PC-3 (cell line): ENCODE measurements at regions not wholly inside any gene's neighbourhood (a gene's known extent, or its start where the extent isn't known, plus 50 kb on each side); places are given as distances from the start of the nearest gene placed in this dataset.
A peak's percentile ranks its signal among the peaks of the same experiment; 100 is the strongest.

ENCODE experiments used
- ATAC-seq: fragments of 200-7000 bp; cut with Tn5 transposase; 2 replicates; pipeline ENCODE4 v1.9.1; 2020; ENCODE audit warnings: mild to moderate bottlenecking, moderate library complexity
- BruUV-seq: library from RNA; stranded (reverse); fragments of 400-500 nt; replicated peaks from 2 replicates; lab custom pipeline; 2021; lab: Mats Ljungman, UMichigan
- CTCF ChIA-PET: fragments of 300-600 bp; sonication (Branson Sonifier 250); formaldehyde crosslinking; loops from one replicate; lab custom pipeline; 2022; ENCODE audit warnings: antibody characterized with exemption; lab: Charles Lee
- POLR2A ChIA-PET: fragments of 300-600 bp; sonication (Branson Sonifier 250); formaldehyde crosslinking; loops from one replicate; lab custom pipeline; 2022; ENCODE audit warnings: antibody characterized with exemption; ENCODE audit not compliant: unreplicated experiment; lab: Charles Lee
- DNase-seq: peaks from one replicate; pipeline ENCODE4 v3.0.0-alpha.2; 2015
- H2AFZ ChIP-seq: fragments of 300-600 bp; sonication (generic); 2 replicates; pipeline ENCODE4 v1.6.0; 2016; ENCODE audit warnings: antibody characterized with exemption, low read length
- H3F3A ChIP-seq: fragments of 300-600 bp; sonication (generic); one replicate; pipeline ENCODE4 v1.6.0; 2017; ENCODE audit warnings: antibody characterized with exemption, low read length, control low read depth, mild to moderate bottlenecking; ENCODE audit not compliant: unreplicated experiment
- H3K27ac ChIP-seq: fragments of 300-600 bp; sonication (generic); 2 replicates; pipeline ENCODE4 v1.5.1; 2016; ENCODE audit warnings: mild to moderate bottlenecking, low read length
- H3K27me3 ChIP-seq: fragments of 300-600 bp; sonication (generic); 2 replicates; pipeline ENCODE4 v1.6.1; 2016; ENCODE audit warnings: low read length, mixed read lengths
- H3K36me3 ChIP-seq: fragments of 300-600 bp; sonication (generic); 2 replicates; pipeline ENCODE4 v1.6.1; 2016; ENCODE audit warnings: low read depth, mixed run types, low read length, mixed read lengths
- H3K4me1 ChIP-seq: fragments of 300-600 bp; sonication (generic); 2 replicates; pipeline ENCODE4 v1.5.1; 2016; ENCODE audit warnings: low read length; ENCODE audit not compliant: insufficient read depth
- H3K4me2 ChIP-seq: fragments of 300-600 bp; sonication (generic); 2 replicates; pipeline ENCODE4 v1.6.0; 2016; ENCODE audit warnings: low read length
- H3K4me3 ChIP-seq: fragments of 300-600 bp; sonication (generic); 2 replicates; pipeline ENCODE4 v1.5.1; 2016; ENCODE audit warnings: mild to moderate bottlenecking, low read length, mixed read lengths
- H3K79me2 ChIP-seq: fragments of 300-600 bp; sonication (generic); 2 replicates; pipeline ENCODE4 v1.6.1; 2017; ENCODE audit warnings: low read length, mixed read lengths
- H3K9ac ChIP-seq: fragments of 300-600 bp; sonication (generic); 2 replicates; pipeline ENCODE4 v1.6.0; 2016; ENCODE audit warnings: mild to moderate bottlenecking, low read length
- H3K9me2 ChIP-seq: fragments of 300-600 bp; sonication (generic); replicated peaks from 2 replicates; pipeline ENCODE4 v1.6.1; 2016; ENCODE audit warnings: mixed run types, low read length, mixed read lengths
- H3K9me3 ChIP-seq: fragments of 300-600 bp; sonication (generic); 2 replicates; pipeline ENCODE4 v1.6.1; 2016; ENCODE audit warnings: low read length, mixed read lengths
- H4K20me1 ChIP-seq: fragments of 300-600 bp; sonication (generic); 2 replicates; pipeline ENCODE4 v1.6.1; 2016; ENCODE audit warnings: low read length, mixed read lengths
- EZH2 ChIP-seq: fragments of 300-600 bp; sonication (generic); IDR thresholded peaks from one replicate; pipeline ENCODE4 v1.6.1; 2017; ENCODE audit warnings: antibody characterized with exemption, mild to moderate bottlenecking, low read length; ENCODE audit not compliant: unreplicated experiment
- EZH2phosphoT487 ChIP-seq: fragments of 300-600 bp; sonication (generic); IDR thresholded peaks from 2 replicates; pipeline ENCODE4 v1.6.1; 2018; ENCODE audit warnings: mild to moderate bottlenecking, antibody characterized with exemption, low read length, borderline replicate concordance
- intact Hi-C: fragments of 100-400 bp; cut with micrococcal nuclease; formaldehyde crosslinking; loops from 2 replicates; pipeline ENCODE4 v1.9.0; 2023
- TF ChIP-seq, protein P1 (sequence below): fragments of 300-600 bp; sonication (generic); conservative IDR thresholded peaks from 2 replicates; pipeline ENCODE4 v1.5.1; 2017; ENCODE audit warnings: antibody characterized with exemption, low read depth, mild to moderate bottlenecking, low read length

DNA sequence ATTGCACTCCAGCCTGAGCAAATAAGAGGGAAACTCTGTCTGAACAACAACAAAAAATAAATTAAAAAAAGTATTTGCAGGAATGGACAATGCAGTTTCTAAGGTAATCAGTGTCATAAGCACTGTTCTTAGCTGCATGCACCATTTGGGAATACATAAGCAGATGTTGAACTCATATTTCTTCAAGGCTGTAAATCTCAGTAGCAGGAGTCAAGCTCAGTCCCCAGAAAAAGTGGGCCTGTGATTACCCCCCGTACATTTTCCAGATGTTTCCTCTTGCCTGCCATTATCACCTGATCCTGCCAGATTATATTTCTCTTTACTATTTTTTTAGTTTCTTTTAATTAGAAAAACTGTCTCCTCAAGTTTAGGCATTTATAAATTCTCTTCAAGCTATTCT, 667.6 kb upstream of the ANKRD30A start:
- H3K27ac ChIP-seq, result no peak overlapping the region
- peaks cover 12% of the 10 kb centered on the region; the same call in 1 of the 2 replicates for H3K9me3 ChIP-seq
- H3K9ac ChIP-seq, result no peak overlapping the region
- intact Hi-C loops, result no loop called here
- BruUV-seq, result no TSS peak
- no peak overlapping the region for H3K4me2 ChIP-seq
- no peaks in the 10 kb centered on the region for H3K79me2 ChIP-seq
- no peaks in the 10 kb centered on the region for H3K27me3 ChIP-seq
- no peaks in the 10 kb centered on the region for H3F3A ChIP-seq
- ChIA-PET CTCF (no interaction called here), POLR2A (no interaction called here)
- peaks cover 4% of the 10 kb centered on the region; the same call in 1 of the 2 replicates for H3K36me3 ChIP-seq
- H3K4me1 ChIP-seq, result peaks cover 15% of the 10 kb centered on the region
- no peak overlapping the region for H2AFZ ChIP-seq
- TF ChIP-seq EZH2phosphoT487, result no peak
- TF ChIP-seq, protein P1, sequence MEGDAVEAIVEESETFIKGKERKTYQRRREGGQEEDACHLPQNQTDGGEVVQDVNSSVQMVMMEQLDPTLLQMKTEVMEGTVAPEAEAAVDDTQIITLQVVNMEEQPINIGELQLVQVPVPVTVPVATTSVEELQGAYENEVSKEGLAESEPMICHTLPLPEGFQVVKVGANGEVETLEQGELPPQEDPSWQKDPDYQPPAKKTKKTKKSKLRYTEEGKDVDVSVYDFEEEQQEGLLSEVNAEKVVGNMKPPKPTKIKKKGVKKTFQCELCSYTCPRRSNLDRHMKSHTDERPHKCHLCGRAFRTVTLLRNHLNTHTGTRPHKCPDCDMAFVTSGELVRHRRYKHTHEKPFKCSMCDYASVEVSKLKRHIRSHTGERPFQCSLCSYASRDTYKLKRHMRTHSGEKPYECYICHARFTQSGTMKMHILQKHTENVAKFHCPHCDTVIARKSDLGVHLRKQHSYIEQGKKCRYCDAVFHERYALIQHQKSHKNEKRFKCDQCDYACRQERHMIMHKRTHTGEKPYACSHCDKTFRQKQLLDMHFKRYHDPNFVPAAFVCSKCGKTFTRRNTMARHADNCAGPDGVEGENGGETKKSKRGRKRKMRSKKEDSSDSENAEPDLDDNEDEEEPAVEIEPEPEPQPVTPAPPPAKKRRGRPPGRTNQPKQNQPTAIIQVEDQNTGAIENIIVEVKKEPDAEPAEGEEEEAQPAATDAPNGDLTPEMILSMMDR, result no peak
- no peak for TF ChIP-seq EZH2
- no peaks in the 10 kb centered on the region for H3K9me2 ChIP-seq
- DNase-seq, result no peak
- H4K20me1 ChIP-seq, result no peaks in the 10 kb centered on the region
- H3K4me3 ChIP-seq, result no peak overlapping the region
- ATAC-seq, result no peak

DNA sequence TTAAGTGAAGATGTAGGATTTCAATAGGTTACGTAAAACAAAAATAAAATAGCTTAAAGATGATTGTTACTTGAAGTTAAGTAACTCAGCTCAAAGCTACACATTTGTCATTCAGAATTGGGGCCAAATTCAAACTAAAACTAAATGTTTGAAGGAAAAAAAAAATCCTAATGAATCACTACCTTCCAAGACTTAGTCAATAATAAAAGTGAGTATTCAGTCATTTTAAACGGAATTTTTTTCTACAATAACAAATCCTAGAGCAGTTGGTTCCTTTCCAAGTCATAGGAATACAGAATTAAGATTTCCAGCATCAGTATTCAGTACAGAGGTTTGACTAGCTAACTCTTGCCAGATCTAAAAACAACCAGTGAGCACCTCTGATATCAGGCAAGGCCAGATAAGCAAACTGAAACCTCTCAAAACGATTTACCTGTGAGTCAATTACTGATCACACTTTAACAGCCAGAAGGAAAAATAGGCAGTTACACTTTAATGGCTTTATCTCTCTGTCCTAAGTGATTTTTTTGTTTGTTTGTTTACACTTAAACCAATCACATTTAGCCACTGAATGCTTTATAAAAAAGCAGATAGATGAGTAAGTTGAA, 669.8 kb upstream of the ANKRD30A start:
- peak overlapping the region; percentile 31 for H2AFZ ChIP-seq
- ChIA-PET CTCF (interaction anchor here (0.6 kb wide), 1 partner anchor 34 kb away, joined by 4 read pairs; no protein-coding TSS in a partner anchor), POLR2A (interaction anchor here (0.7 kb wide), 1 partner anchor 76 kb away, joined by 5 read pairs; no protein-coding TSS in a partner anchor)
- no peaks in the 10 kb centered on the region for H3K27me3 ChIP-seq
- peak overlapping the region; percentile 20 for H3K4me2 ChIP-seq
- TF ChIP-seq EZH2phosphoT487 (no peak), EZH2 (no peak)
- TF ChIP-seq, protein P1, result no peak
- H3K9me3 ChIP-seq, result peaks cover 12% of the 10 kb centered on the region; the same call in 1 of the 2 replicates
- no TSS peak for BruUV-seq
- H3K9me2 ChIP-seq, result no peaks in the 10 kb centered on the region
- no peaks in the 10 kb centered on the region for H3K79me2 ChIP-seq
- intact Hi-C loops, result no loop called here
- H3K9ac ChIP-seq, result no peak overlapping the region; the same call in 1 of the 2 replicates
- peak overlapping the region; percentile 24 for H3K27ac ChIP-seq
- H3K4me1 ChIP-seq, result peaks cover 8% of the 10 kb centered on the region
- H3K4me3 ChIP-seq, result no peak overlapping the region
- no peaks in the 10 kb centered on the region for H3F3A ChIP-seq
- peak; percentile 74 for ATAC-seq
- peaks cover 4% of the 10 kb centered on the region; the same call in 1 of the 2 replicates for H3K36me3 ChIP-seq
- DNase-seq, result peak; percentile 58
- H4K20me1 ChIP-seq, result no peaks in the 10 kb centered on the region

DNA sequence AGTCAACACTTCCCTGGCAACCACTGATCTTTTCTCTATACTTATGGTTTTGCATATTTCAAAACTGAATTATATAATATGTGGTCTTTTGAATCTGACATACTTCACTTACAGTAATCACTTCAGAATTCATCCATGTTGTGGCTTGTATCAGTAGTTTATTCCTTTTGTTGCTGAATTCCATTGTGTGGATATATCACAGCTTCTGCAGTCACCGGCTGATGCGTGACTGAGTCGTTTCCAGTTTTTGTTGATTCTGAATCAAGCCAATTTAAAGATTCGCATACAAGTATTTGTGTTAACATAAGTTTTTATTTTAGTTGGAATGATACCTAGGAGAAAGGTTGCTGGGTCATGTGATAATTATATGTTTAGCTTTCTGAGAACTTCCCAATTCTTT, 672.5 kb upstream of the ANKRD30A start:
- H3K9me2 ChIP-seq, result no peaks in the 10 kb centered on the region
- no peak overlapping the region for H3K4me2 ChIP-seq
- CTCF ChIA-PET, result no interaction called here
- DNase-seq, result no peak
- no peak overlapping the region for H3K9ac ChIP-seq
- H3K27me3 ChIP-seq, result no peaks in the 10 kb centered on the region
- H2AFZ ChIP-seq, result no peak overlapping the region
- no peaks in the 10 kb centered on the region for H3K79me2 ChIP-seq
- no peak overlapping the region for H3K27ac ChIP-seq
- no peaks in the 10 kb centered on the region for H3F3A ChIP-seq
- no peaks in the 10 kb centered on the region; the same call in 1 of the 2 replicates for H3K36me3 ChIP-seq
- peaks cover 13% of the 10 kb centered on the region for H3K4me1 ChIP-seq
- no peak overlapping the region for H3K4me3 ChIP-seq
- no peaks in the 10 kb centered on the region for H4K20me1 ChIP-seq
- intact Hi-C loops, result no loop called here
- POLR2A ChIA-PET, result interaction anchor here (0.6 kb wide), 1 partner anchor 280 kb away, joined by 4 read pairs; no protein-coding TSS in a partner anchor
- H3K9me3 ChIP-seq, result peaks cover 4% of the 10 kb centered on the region; the same call in 1 of the 2 replicates
- no peak for ATAC-seq
- no peak for TF ChIP-seq EZH2phosphoT487
- TF ChIP-seq, protein P1, result no peak
- TF ChIP-seq EZH2, result no peak
- BruUV-seq, result no TSS peak
